IPS-18c (cell line): ENCODE measurements at regions not wholly inside any gene's neighbourhood (a gene's known extent, or its start where the extent isn't known, plus 50 kb on each side); places are given as distances from the start of the nearest gene placed in this dataset.
"Not testable (repeated sequence)": the region's sequence is repeated elsewhere in the genome, so short reads cannot be mapped to it uniquely, and the experiment has no call there.

ENCODE experiments used
- H3K4me3 ChIP-seq: 2 replicates; pipeline ENCODE4 v1.7.0; 2013; ENCODE audit warnings: low read depth, mild to moderate bottlenecking, low read length, moderate library complexity; ENCODE audit not compliant: insufficient read depth
- H3K9me3 ChIP-seq: one replicate; pipeline ENCODE4 v1.6.1; 2013; ENCODE audit warnings: mild to moderate bottlenecking, low read length, moderate library complexity; ENCODE audit not compliant: control insufficient read depth, insufficient read depth

DNA sequence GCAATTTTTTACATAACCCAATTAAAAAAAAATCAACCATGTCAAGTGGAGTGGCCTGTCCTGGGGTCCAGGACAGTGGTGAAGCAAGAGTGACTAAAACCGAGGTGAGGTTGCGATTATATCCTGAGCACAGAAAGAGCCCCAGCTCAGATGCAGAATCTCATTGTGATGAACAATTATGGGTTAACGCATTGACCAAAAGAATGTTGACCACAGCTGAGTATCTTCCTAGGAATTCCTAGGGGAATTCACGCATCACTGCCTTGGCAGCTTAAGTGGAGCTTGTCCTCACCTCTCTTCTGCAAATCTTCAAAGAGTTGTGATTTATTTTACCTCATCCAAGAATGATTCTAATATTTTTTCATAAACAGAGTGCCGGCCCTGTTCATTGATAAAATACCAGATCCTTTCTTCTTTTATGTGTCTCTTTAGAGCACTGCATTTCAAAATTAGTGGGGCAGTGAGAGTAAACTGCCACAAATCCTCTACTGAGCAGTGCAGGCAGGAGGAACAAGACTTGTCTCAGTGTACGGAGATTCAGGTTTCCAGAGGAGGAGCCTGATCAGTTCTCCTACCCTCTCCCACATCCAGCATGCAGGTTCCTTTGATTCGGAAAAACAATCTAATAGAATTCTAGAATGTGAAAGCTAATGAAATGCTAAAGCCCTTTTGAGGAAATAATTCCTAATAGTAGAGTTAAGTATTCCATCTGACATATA, 60.1 kb upstream of the ZNF184 start:
- Histone ChIP-seq H3K4me3 (no peak overlapping the region), H3K9me3 (no peaks in the 10 kb centered on the region)

DNA sequence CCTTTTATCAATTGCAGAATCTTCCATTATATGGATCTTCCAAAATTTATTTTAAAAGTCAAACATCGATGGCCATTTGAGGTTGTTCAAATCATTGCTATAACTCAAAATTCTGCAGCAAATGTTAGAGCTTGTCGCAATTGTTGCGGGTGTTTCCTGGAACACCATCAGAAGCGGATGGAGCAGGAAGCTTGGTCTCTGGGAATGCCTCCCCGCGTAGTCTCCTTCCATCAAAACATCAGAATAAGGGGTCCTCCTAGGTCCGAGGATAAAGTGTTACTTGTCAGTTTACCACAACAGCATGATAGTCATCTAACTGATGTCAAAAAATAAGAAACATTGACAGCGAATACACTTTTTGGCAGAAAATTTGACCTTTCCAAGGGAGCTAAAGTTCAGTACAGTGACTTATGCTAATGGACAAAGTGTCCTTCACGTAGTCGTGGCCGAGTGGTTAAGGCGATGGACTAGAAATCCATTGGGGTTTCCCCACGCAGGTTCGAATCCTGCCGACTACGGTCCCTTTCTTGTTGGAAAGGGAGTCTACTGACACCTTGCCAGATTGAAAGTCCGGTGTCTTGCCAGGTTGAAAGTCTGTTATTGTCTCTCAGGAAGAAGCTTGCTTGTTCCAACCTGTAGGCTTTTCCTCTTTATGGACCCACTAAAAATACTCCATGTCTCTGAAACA, 59.0 kb upstream of the ZNF184 start:
- H3K4me3 ChIP-seq = no peak overlapping the region
- H3K9me3 ChIP-seq = no peaks in the 10 kb centered on the region

DNA sequence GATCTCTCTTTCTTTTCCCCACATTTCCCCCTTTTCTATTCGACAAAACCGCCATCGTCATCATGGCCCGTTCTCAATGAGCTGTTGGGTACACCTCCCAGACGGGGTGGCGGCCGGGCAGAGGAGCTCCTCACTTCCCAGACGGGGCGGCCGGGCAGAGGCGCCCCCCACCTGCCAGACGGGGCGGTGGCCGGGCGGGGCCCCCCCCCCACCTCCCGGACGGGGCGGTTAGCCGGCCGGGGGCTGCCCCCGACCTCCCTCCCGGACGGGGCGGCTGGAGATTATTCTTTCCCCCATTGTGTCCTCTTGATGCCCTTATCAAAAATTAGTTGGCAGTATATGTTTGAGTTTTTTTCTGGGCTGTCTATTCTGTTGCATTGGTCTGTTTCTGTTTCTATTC, 56.9 kb upstream of the ZNF184 start:
- H3K4me3 ChIP-seq, H3K9me3 ChIP-seq: not testable (repeated sequence)

DNA sequence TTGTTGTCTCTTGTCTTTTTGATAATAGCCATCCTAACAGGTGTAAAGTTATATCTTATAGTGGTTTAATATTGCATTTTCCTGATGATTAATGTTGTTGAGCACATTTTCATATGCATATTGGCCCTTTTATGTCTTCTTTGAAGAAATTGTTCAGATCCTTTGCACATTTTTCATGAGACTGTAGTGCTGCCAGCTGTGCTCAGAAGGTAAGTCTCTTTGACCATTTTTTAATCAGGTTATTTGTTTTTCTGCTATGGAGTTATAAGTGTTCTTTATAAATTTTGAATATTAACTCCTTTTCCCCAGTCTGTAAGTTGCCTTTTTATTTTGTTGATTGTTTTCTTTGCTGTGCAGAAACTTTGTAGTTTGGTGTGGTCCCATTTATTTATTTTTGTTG, 55.8 kb upstream of the ZNF184 start:
- Histone ChIP-seq H3K9me3 (no peaks in the 10 kb centered on the region), H3K4me3 (no peak overlapping the region)
